Neural progenitor cell (in vitro differentiated cells): ENCODE measurements at regions not wholly inside any gene's neighbourhood (a gene's known extent, or its start where the extent isn't known, plus 50 kb on each side); places are given as distances from the start of the nearest gene placed in this dataset.

Experiments used
- EZH2 ChIP-seq: fragments of 200-600 bp; sonication (generic); IDR thresholded peaks from 2 replicates; pipeline ENCODE4 v1.6.1; 2017; ENCODE audit warnings: antibody characterized with exemption, mild to moderate bottlenecking, moderate library complexity
- TF ChIP-seq, protein P1 (sequence below): fragments of 200-600 bp; sonication (generic); IDR thresholded peaks from 2 replicates; pipeline ENCODE4 v1.5.1; 2017; ENCODE audit warnings: antibody characterized with exemption, mild to moderate bottlenecking

GRCh38 chr9:90162819-90163218 lies 479.8 kb downstream of the DIRAS2 start:
- TF ChIP-seq, protein P1, sequence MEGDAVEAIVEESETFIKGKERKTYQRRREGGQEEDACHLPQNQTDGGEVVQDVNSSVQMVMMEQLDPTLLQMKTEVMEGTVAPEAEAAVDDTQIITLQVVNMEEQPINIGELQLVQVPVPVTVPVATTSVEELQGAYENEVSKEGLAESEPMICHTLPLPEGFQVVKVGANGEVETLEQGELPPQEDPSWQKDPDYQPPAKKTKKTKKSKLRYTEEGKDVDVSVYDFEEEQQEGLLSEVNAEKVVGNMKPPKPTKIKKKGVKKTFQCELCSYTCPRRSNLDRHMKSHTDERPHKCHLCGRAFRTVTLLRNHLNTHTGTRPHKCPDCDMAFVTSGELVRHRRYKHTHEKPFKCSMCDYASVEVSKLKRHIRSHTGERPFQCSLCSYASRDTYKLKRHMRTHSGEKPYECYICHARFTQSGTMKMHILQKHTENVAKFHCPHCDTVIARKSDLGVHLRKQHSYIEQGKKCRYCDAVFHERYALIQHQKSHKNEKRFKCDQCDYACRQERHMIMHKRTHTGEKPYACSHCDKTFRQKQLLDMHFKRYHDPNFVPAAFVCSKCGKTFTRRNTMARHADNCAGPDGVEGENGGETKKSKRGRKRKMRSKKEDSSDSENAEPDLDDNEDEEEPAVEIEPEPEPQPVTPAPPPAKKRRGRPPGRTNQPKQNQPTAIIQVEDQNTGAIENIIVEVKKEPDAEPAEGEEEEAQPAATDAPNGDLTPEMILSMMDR: no peak
- TF ChIP-seq EZH2: no peak
